HEK293 (cell line): ENCODE measurements at regions not wholly inside any gene's neighbourhood (a gene's known extent, or its start where the extent isn't known, plus 50 kb on each side); places are given as distances from the start of the nearest gene placed in this dataset.

Source experiments
- CTCF ChIA-PET: fragments of 350-600 bp; formaldehyde crosslinking; extraction: SDS; loops from one replicate; lab custom pipeline; 2021; ENCODE audit warnings: antibody characterized with exemption; lab: Yijun Ruan, JAX
- POLR2A ChIA-PET: fragments of 300-600 bp; formaldehyde crosslinking; extraction: SDS; loops from one replicate; lab custom pipeline; 2020; ENCODE audit warnings: antibody characterized with exemption, inconsistent platforms; lab: Yijun Ruan, JAX
- H3K27ac ChIP-seq: fragments of 200-500 bp; sonication (Bioruptor generic); 2 replicates; pipeline ENCODE4 v1.5.1; 2014; ENCODE audit warnings: low read depth, low read length, control low read depth, inconsistent platforms; ENCODE audit errors: extremely low read depth
- H3K36me3 ChIP-seq, 2 experiments: fragments of 200-500 bp in 1 of 2; sonication (Bioruptor generic) in 1 of 2; 1 replicate in 1 of 2; 2 replicates in 1 of 2; pipeline ENCODE4 v1.5.1; 2014 to 2017; ENCODE audit warnings: inconsistent platforms in 2 of 2, low read length in 2 of 2; ENCODE audit not compliant: control insufficient read depth in 2 of 2, insufficient read depth in 1 of 2
- H3K4me1 ChIP-seq: fragments of 200-500 bp; sonication (Bioruptor generic); 2 replicates; pipeline ENCODE4 v1.5.1; 2014; ENCODE audit warnings: mild to moderate bottlenecking, low read length, inconsistent platforms; ENCODE audit not compliant: control insufficient read depth, insufficient read depth
- H3K4me3 ChIP-seq: 2 replicates; pipeline ENCODE4 v1.5.1; 2011; ENCODE audit warnings: low read depth, mild to moderate bottlenecking, control low read depth, low read length, moderate library complexity
- H3K9me3 ChIP-seq: fragments of 200-500 bp; sonication (Bioruptor generic); 2 replicates; pipeline ENCODE4 v1.5.1; 2014; ENCODE audit warnings: low read depth, low read length, inconsistent platforms; ENCODE audit not compliant: control insufficient read depth, insufficient read depth
- GFI1B ChIP-seq: fragments of 450-650 bp; formaldehyde crosslinking; IDR thresholded peaks from 2 replicates; pipeline ENCODE4 v1.5.1; 2016; ENCODE audit warnings: missing biosample characterization, missing genetic modification characterization
- HOXA7 ChIP-seq: sonication (generic); formaldehyde crosslinking; IDR thresholded peaks from 2 replicates; pipeline ENCODE4 v1.8.1; 2022; ENCODE audit warnings: missing genetic modification reagents, borderline replicate concordance
- HOXC10 ChIP-seq: sonication (generic); formaldehyde crosslinking; IDR thresholded peaks from 2 replicates; pipeline ENCODE4 v1.8.1; 2023; ENCODE audit warnings: mild to moderate bottlenecking, missing genetic modification reagents
- KLF17 ChIP-seq: fragments of 450-650 bp; formaldehyde crosslinking; IDR thresholded peaks from 2 replicates; pipeline ENCODE4 v1.5.1; 2016; ENCODE audit warnings: missing biosample characterization, missing genetic modification characterization
- OVOL3 ChIP-seq: fragments of 450-650 bp; formaldehyde crosslinking; IDR thresholded peaks from 2 replicates; pipeline ENCODE4 v1.5.1; 2016; ENCODE audit warnings: missing biosample characterization, missing genetic modification characterization
- SCRT2 ChIP-seq: fragments of 450-650 bp; formaldehyde crosslinking; IDR thresholded peaks from 2 replicates; pipeline ENCODE4 v1.5.1; 2016; ENCODE audit warnings: missing biosample characterization, missing genetic modification characterization
- SP7 ChIP-seq: fragments of 450-650 bp; formaldehyde crosslinking; IDR thresholded peaks from 2 replicates; pipeline ENCODE4 v1.5.1; 2016; ENCODE audit warnings: missing biosample characterization, missing genetic modification characterization
- ZBTB11 ChIP-seq: fragments of 450-650 bp; formaldehyde crosslinking; conservative IDR thresholded peaks from 2 replicates; pipeline ENCODE4 v1.5.1; 2016; ENCODE audit warnings: low read depth, missing biosample characterization, missing genetic modification characterization
- ZBTB8A ChIP-seq: fragments of 450-650 bp; formaldehyde crosslinking; IDR thresholded peaks from 2 replicates; pipeline ENCODE4 v1.5.1; 2016; ENCODE audit warnings: missing biosample characterization, missing genetic modification characterization
- ZNF140 ChIP-seq: fragments of 450-650 bp; formaldehyde crosslinking; IDR thresholded peaks from 2 replicates; pipeline ENCODE4 v1.5.1; 2016; ENCODE audit warnings: missing biosample characterization, missing genetic modification characterization
- ZNF169 ChIP-seq: fragments of 450-650 bp; formaldehyde crosslinking; IDR thresholded peaks from 2 replicates; pipeline ENCODE4 v1.5.1; 2016; ENCODE audit warnings: missing biosample characterization, missing genetic modification characterization
- ZNF221 ChIP-seq: fragments of 450-650 bp; formaldehyde crosslinking; IDR thresholded peaks from 2 replicates; pipeline ENCODE4 v1.5.1; 2017; ENCODE audit warnings: missing biosample characterization, missing genetic modification characterization, borderline replicate concordance
- ZNF311 ChIP-seq: fragments of 450-650 bp; formaldehyde crosslinking; IDR thresholded peaks from 2 replicates; pipeline ENCODE4 v1.5.1; 2017; ENCODE audit warnings: missing biosample characterization, missing genetic modification characterization, borderline replicate concordance
- ZNF398 ChIP-seq: fragments of 450-650 bp; formaldehyde crosslinking; IDR thresholded peaks from 2 replicates; pipeline ENCODE4 v1.5.1; 2017; ENCODE audit warnings: missing biosample characterization, missing genetic modification characterization
- ZNF513 ChIP-seq: fragments of 450-650 bp; IDR thresholded peaks from 2 replicates; pipeline ENCODE4 v1.5.1; 2018; ENCODE audit warnings: missing biosample characterization, missing genetic modification characterization
- ZNF530 ChIP-seq: fragments of 450-650 bp; formaldehyde crosslinking; IDR thresholded peaks from 2 replicates; pipeline ENCODE4 v1.5.1; 2016; ENCODE audit warnings: low read depth, missing biosample characterization, missing genetic modification characterization
- ZNF561 ChIP-seq: fragments of 450-650 bp; IDR thresholded peaks from 2 replicates; pipeline ENCODE4 v1.5.1; 2018; ENCODE audit warnings: missing biosample characterization, missing genetic modification characterization, borderline replicate concordance
- ZNF639 ChIP-seq: fragments of 450-650 bp; formaldehyde crosslinking; IDR thresholded peaks from 2 replicates; pipeline ENCODE4 v1.5.1; 2016; ENCODE audit warnings: missing biosample characterization, missing genetic modification characterization
- ZNF664 ChIP-seq: fragments of 450-650 bp; formaldehyde crosslinking; IDR thresholded peaks from 2 replicates; pipeline ENCODE4 v1.5.1; 2016; ENCODE audit warnings: missing biosample characterization, missing genetic modification characterization
- ZNF830 ChIP-seq: fragments of 450-650 bp; IDR thresholded peaks from 2 replicates; pipeline ENCODE4 v1.5.0; 2018; ENCODE audit warnings: missing biosample characterization, missing genetic modification characterization, low read depth, mild to moderate bottlenecking, moderate library complexity
- ZSCAN30 ChIP-seq: fragments of 450-650 bp; IDR thresholded peaks from 2 replicates; pipeline ENCODE4 v1.5.1; 2018; ENCODE audit warnings: missing biosample characterization, mild to moderate bottlenecking, missing genetic modification characterization, moderate library complexity

- TF ChIP-seq ZNF398 (tag by site-specific recombination): no peak
These were observed 207.4 kb downstream of the NHLRC3 start (continued) for GRCh38 chr13:39245688-39246087.

GRCh38 chr13:39249982-39250381 is 211.7 kb downstream of the NHLRC3 start:
- H3K4me3 ChIP-seq: no peak overlapping the region
- POLR2A ChIA-PET: no interaction called here
- no peaks in the 10 kb centered on the region for H3K36me3 ChIP-seq
- H3K27ac ChIP-seq: no peak overlapping the region
- H3K9me3 ChIP-seq: no peaks in the 10 kb centered on the region
- CTCF ChIA-PET: interaction anchor here (0.5 to 0.7 kb wide), 2 partner anchors 13 to 565 kb away, joined by 3 to 4 read pairs; no protein-coding TSS in a partner anchor
- TF ChIP-seq SP7 (tag by site-specific recombination): no peak
- H3K4me1 ChIP-seq: 0 out of 2 replicates have a peak, but pooled peaks cover 3% of the 10 kb centered on the region

GRCh38 chr13:39250440-39250839 is 212.2 kb downstream of the NHLRC3 start:
- H3K4me1 ChIP-seq: 0 out of 2 replicates have a peak, but pooled peaks cover 3% of the 10 kb centered on the region
- TF ChIP-seq OVOL3 (tag by site-specific recombination) (no peak), ZSCAN30 (tag by site-specific recombination) (no peak)
- CTCF ChIA-PET: interaction anchor here (0.5 to 0.7 kb wide), 2 partner anchors 12 to 566 kb away, joined by 3 to 4 read pairs; no protein-coding TSS in a partner anchor

GRCh38 chr13:39251340-39251739 is 213.1 kb downstream of the NHLRC3 start:
- CTCF ChIA-PET: no interaction called here
- no peak overlapping the region for H3K4me3 ChIP-seq
- H3K9me3 ChIP-seq: no peaks in the 10 kb centered on the region
- H3K4me1 ChIP-seq: no peaks in the 10 kb centered on the region
- TF ChIP-seq ZNF830: no peak
- no peak for TF ChIP-seq ZBTB8A
- no peak for TF ChIP-seq GFI1B
- TF ChIP-seq ZNF561 (tag by site-specific recombination): no peak
- no peak for TF ChIP-seq ZNF169 (tag by site-specific recombination)
- no peak for TF ChIP-seq HOXC10 (CRISPR knock-in tag)
- TF ChIP-seq ZNF140 (tag by site-specific recombination): no peak
- no peak for TF ChIP-seq KLF17 (tag by site-specific recombination)
- no peak for TF ChIP-seq SCRT2 (tag by site-specific recombination)
- TF ChIP-seq ZNF311 (tag by site-specific recombination): no peak
- TF ChIP-seq ZNF221 (tag by site-specific recombination): no peak
- TF ChIP-seq ZNF530 (tag by site-specific recombination): no peak
- no peak for TF ChIP-seq ZNF513 (tag by site-specific recombination)
- no peak for TF ChIP-seq ZNF664 (tag by site-specific recombination)
- no peak for TF ChIP-seq HOXA7 (CRISPR knock-in tag)
- TF ChIP-seq ZBTB11 (tag by site-specific recombination): no peak
- no peak for TF ChIP-seq ZNF639 (tag by site-specific recombination)
- TF ChIP-seq, all 188 proteins: peak for 0
- H3K27ac ChIP-seq: no peak overlapping the region
- POLR2A ChIA-PET: no interaction called here
- no peaks in the 10 kb centered on the region for H3K36me3 ChIP-seq

More at GRCh38 chr13:39250440-39250839, 212.2 kb downstream of the NHLRC3 start:
- H3K4me3 ChIP-seq: no peak overlapping the region
- no peak overlapping the region for H3K27ac ChIP-seq
- H3K36me3 ChIP-seq: no peaks in the 10 kb centered on the region
- POLR2A ChIA-PET: no interaction called here
- no peaks in the 10 kb centered on the region for H3K9me3 ChIP-seq
